Neuron (in vitro differentiated cells): ENCODE measurements at regions not wholly inside any gene's neighbourhood (a gene's known extent, or its start where the extent isn't known, plus 50 kb on each side); places are given as distances from the start of the nearest gene placed in this dataset.
"Not testable (repeated sequence)": the region's sequence is repeated elsewhere in the genome, so short reads cannot be mapped to it uniquely, and the experiment has no call there.

Source experiments
- H2AFZ ChIP-seq: one replicate; pipeline ENCODE4 v1.6.1; 2013; ENCODE audit warnings: low read depth, mild to moderate bottlenecking, inconsistent platforms, low read length, moderate library complexity
- H3K27me3 ChIP-seq: one replicate; pipeline ENCODE4 v1.6.1; 2013; ENCODE audit warnings: low read length; ENCODE audit not compliant: insufficient read depth
- H3K36me3 ChIP-seq: one replicate; pipeline ENCODE4 v1.6.1; 2013; ENCODE audit warnings: low read length; ENCODE audit not compliant: insufficient read depth
- H3K4me1 ChIP-seq: one replicate; pipeline ENCODE4 v1.6.1; 2013; ENCODE audit warnings: low read length; ENCODE audit not compliant: insufficient read depth
- H3K4me3 ChIP-seq: 2 replicates; pipeline ENCODE4 v1.5.1; 2013; ENCODE audit warnings: mild to moderate bottlenecking, low read length, moderate library complexity
- H3K9me3 ChIP-seq: one replicate; pipeline ENCODE4 v1.6.1; 2013; ENCODE audit warnings: low read length

- no peaks in the 10 kb centered on the region for H3K36me3 ChIP-seq
- no peak overlapping the region for H2AFZ ChIP-seq
- H3K27me3 ChIP-seq = no peaks in the 10 kb centered on the region
- no peaks in the 10 kb centered on the region for H3K4me1 ChIP-seq
- H3K9me3 ChIP-seq = no peaks in the 10 kb centered on the region
- no peak overlapping the region for H3K4me3 ChIP-seq
Observed at GRCh38 chrX:65331371-65331770, 203.2 kb downstream of the LAS1L start.

DNA sequence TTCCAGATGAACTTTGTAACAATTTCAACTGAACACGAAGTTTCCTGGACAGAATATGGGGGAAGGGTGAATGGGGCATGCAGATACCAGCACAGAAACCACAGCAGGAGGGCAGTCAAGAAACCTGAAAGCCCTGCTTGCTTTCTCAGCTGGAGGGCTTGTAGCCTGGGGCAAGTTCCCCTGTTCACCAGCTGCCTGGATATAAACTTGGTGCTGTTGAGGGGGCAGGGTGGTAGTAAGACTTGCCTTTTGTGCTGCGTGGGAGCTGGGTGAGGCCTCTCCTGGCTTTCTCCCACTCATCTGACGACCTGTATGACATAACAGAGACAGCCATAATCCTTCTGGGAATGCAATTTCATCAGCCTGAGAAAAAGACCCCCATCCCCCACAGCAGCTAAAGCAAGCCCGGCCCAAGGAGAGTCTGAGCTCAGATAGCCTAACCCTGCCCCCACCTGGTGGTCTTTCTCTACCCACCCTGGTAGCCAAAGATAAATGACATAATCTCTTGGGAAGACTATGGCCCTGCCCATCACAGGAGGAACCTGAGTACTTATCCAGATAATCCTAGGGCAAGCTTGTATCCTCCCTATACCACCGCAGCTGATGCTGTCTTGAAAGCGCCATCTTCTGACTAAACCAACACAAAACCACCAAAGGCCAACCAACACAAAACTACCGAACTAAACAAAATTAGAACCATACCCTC is 234.3 kb downstream of the LAS1L start:
- H3K9me3 ChIP-seq = no peaks in the 10 kb centered on the region
- H3K4me3 ChIP-seq = no peak overlapping the region
- no peaks in the 10 kb centered on the region for H3K4me1 ChIP-seq
- no peaks in the 10 kb centered on the region for H3K36me3 ChIP-seq
- no peak overlapping the region for H2AFZ ChIP-seq
- H3K27me3 ChIP-seq = no peaks in the 10 kb centered on the region

DNA sequence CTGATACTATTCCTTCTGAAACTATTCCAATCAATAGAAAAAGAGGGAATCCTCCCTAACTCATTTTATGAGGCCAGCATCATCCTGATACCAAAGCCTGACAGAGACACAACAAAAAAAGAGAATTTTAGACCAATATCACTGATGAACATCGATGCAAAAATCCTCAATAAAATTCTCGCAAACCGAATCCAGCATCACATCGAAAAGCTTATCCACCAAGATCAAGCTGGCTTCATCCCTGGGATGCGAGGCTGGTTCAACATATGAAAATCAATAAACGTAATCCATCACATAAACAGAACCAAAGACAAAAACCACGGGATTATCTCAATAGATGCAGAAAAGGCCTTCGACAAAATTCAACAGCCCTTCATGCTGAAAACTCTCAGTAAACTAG is 251.7 kb downstream of the LAS1L start:
- not testable (repeated sequence) for H3K36me3 ChIP-seq, H3K9me3 ChIP-seq, H3K4me1 ChIP-seq, H3K4me3 ChIP-seq, H3K27me3 ChIP-seq, H2AFZ ChIP-seq

- H3K36me3 ChIP-seq = no peaks in the 10 kb centered on the region
- H2AFZ ChIP-seq = no peak overlapping the region
- H3K9me3 ChIP-seq = no peaks in the 10 kb centered on the region
- no peak overlapping the region for H3K4me3 ChIP-seq
- no peaks in the 10 kb centered on the region for H3K4me1 ChIP-seq
- no peaks in the 10 kb centered on the region for H3K27me3 ChIP-seq
Observed at GRCh38 chrX:65273152-65273551, 261.4 kb downstream of the LAS1L start.

- Histone ChIP-seq H3K4me3 (no peak overlapping the region), H3K36me3 (no peaks in the 10 kb centered on the region), H2AFZ (no peak overlapping the region), H3K27me3 (no peaks in the 10 kb centered on the region), H3K4me1 (no peaks in the 10 kb centered on the region), H3K9me3 (no peaks in the 10 kb centered on the region)
Observed at GRCh38 chrX:65266482-65266881, 268.1 kb downstream of the LAS1L start.

DNA sequence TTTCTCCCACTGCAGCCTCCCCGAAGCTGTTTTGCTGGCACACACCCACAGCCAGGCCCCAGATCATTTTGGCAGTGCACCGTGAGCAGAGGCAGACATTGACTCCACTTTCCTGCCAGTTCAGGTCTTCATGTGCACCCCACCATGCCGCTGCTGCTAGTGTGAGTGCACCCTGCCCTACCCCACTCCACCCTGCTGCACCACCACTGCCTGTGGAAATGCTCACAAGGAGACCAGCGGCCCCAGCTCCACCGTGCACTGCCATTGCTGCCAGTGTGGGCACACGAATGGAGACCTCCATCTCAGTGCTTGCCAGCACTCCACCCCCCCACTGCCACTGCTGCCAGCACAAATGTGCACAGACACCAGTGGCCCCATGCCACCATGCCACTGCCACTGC is 277.6 kb upstream of the ZC4H2 start:
- no peaks in the 10 kb centered on the region for H3K27me3 ChIP-seq
- H2AFZ ChIP-seq = no peak overlapping the region
- no peaks in the 10 kb centered on the region for H3K36me3 ChIP-seq
- no peak overlapping the region for H3K4me3 ChIP-seq
- H3K9me3 ChIP-seq = no peaks in the 10 kb centered on the region
- no peaks in the 10 kb centered on the region for H3K4me1 ChIP-seq

DNA sequence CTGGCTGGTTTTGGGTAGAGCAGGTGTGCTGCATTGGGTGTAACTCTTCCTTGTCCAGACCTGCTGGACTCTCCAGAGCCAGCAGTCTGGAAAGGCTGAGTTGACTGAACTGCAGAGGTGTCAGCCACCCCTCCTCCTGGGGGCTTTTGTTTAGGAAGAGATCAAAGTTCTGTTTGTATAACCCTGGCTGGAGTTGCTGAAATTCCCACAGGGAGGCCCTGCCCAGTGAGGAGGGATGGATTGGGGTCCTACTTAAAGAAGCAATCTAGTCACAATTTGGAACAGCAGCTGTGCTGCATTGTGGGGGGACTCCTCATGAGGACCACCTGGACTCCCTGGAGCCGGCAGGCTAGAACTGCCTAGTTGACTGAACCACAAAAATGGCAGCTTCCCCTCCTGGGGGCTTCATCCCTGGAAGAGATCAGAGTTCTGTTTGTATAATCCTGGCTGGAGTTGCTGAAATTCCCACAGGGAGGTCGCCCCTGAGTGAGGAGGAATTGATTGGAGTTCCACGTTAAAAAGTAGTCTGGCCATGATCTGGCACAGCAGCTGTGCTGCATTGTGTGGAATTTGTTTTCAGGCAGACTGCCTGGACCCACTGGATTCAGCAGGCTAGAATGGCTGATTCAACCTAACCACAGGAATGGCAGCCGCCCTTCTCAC is 264.9 kb upstream of the ZC4H2 start:
- no peaks in the 10 kb centered on the region for H3K9me3 ChIP-seq
- no peaks in the 10 kb centered on the region for H3K27me3 ChIP-seq
- H3K4me3 ChIP-seq = no peak overlapping the region
- H3K36me3 ChIP-seq = no peaks in the 10 kb centered on the region
- no peak overlapping the region for H2AFZ ChIP-seq
- H3K4me1 ChIP-seq = no peaks in the 10 kb centered on the region

DNA sequence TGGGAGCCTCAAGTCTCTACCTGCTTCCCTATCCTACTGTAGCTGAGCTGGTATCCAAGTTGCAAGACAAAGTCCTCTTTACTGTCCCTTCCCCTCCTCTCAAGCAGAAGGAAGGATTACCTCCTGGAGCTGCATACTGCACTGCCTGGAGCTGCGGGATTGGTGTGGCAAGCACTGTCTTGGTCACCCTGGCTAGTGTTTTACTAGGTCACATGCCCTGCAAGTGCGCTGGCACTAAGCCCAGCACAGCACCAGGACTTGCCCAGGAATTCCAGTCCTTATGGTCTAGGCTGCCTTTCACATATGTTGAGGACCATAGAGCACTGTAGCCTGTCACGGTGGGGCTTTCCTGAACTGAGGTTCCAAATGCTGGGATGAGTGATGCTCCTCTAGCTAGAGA is 227.3 kb upstream of the ZC4H2 start:
- Histone ChIP-seq H3K9me3 (no peaks in the 10 kb centered on the region), H2AFZ (no peak overlapping the region), H3K4me3 (no peak overlapping the region), H3K36me3 (no peaks in the 10 kb centered on the region), H3K27me3 (no peaks in the 10 kb centered on the region), H3K4me1 (no peaks in the 10 kb centered on the region)

GRCh38 chrX:65196758-65197360 is 220.6 kb upstream of the ZC4H2 start:
- no peaks in the 10 kb centered on the region for H3K36me3 ChIP-seq
- no peaks in the 10 kb centered on the region for H3K9me3 ChIP-seq
- H2AFZ ChIP-seq = peak overlapping the region; percentile 77
- no peaks in the 10 kb centered on the region for H3K27me3 ChIP-seq
- H3K4me1 ChIP-seq = peaks cover 6% of the 10 kb centered on the region
- peak overlapping the region; percentile 15 for H3K4me3 ChIP-seq

DNA sequence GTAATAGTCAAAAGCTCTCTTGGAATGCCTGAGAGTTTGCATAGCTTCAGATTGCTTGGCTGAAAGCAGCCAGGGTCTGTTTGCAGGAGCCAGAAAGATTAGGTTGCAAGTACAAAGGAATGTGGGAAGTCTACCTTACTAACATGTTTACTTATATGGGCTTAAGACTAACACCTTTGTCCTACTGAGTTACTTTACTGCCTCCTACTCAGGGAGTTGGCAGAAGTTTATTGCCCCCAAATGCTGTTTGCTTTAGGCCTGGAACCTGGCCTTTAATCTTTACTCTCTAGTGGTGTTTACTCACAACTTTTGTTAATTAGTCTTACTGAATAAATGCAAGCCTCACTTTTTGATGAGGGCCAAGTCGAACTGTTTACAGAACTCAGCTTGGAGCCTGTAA is 219.4 kb upstream of the ZC4H2 start:
- Histone ChIP-seq H2AFZ (no peak overlapping the region), H3K4me1 (peaks cover 6% of the 10 kb centered on the region), H3K27me3 (no peaks in the 10 kb centered on the region), H3K4me3 (no peak overlapping the region), H3K36me3 (no peaks in the 10 kb centered on the region), H3K9me3 (no peaks in the 10 kb centered on the region)

- Histone ChIP-seq H3K36me3 (no peaks in the 10 kb centered on the region), H3K27me3 (no peaks in the 10 kb centered on the region), H3K9me3 (no peaks in the 10 kb centered on the region), H3K4me3 (no peak overlapping the region), H3K4me1 (peaks cover 6% of the 10 kb centered on the region), H2AFZ (no peak overlapping the region)
Observed at GRCh38 chrX:65194547-65194946, 218.3 kb upstream of the ZC4H2 start.

- not testable (repeated sequence) for H3K9me3 ChIP-seq, H2AFZ ChIP-seq, H3K27me3 ChIP-seq, H3K36me3 ChIP-seq, H3K4me3 ChIP-seq, H3K4me1 ChIP-seq
Observed at GRCh38 chrX:65163325-65163724, 187.1 kb upstream of the ZC4H2 start.

GRCh38 chrX:65148232-65148631 is 172.0 kb upstream of the ZC4H2 start:
- Histone ChIP-seq H3K36me3 (no peaks in the 10 kb centered on the region), H3K27me3 (no peaks in the 10 kb centered on the region), H3K9me3 (peaks cover 6% of the 10 kb centered on the region), H3K4me3 (no peak overlapping the region), H2AFZ (no peak overlapping the region), H3K4me1 (no peaks in the 10 kb centered on the region)
